ENCODE measurements at regions not wholly inside any gene's neighbourhood (a gene's known extent, or its start where the extent isn't known, plus 50 kb on each side); places are given as distances from the start of the nearest gene placed in this dataset.

- Histone ChIP-seq H3K9ac (ENCODE audit: insufficient read length, low read depth) (no peak overlapping the region), H3K4me3 (ENCODE audit: insufficient read length, low read depth) (no peak overlapping the region), H3K4me1 (ENCODE audit: insufficient read depth, insufficient read length) (no peaks in the 10 kb centered on the region), H3K36me3 (ENCODE audit: insufficient read depth, insufficient read length, low read length) (no peaks in the 10 kb centered on the region), H3K9me3 (ENCODE audit: insufficient read depth, low read length) (no peaks in the 10 kb centered on the region), H3K27me3 (ENCODE audit: insufficient read depth, insufficient read length) (no peaks in the 10 kb centered on the region)
- DNase-seq (ENCODE audit: low read depth, low spot score), result no peak
- TF ChIP-seq ZNF274 (IDR thresholded peaks at IDR 0.05; ENCODE audit: low read depth, low read length), result no peak
- TF ChIP-seq SUZ12 (IDR thresholded peaks at IDR 0.05; ENCODE audit: extremely low read depth, insufficient read depth, insufficient read length), result no peak
- TF ChIP-seq YY1 (IDR thresholded peaks at IDR 0.05; ENCODE audit: insufficient read depth, insufficient read length), result no peak
Measured at GRCh38 chr7:57348646-57349269, 101.2 kb upstream of the ZNF716 start.

GRCh38 chr7:57354195-57354594 is 95.8 kb upstream of the ZNF716 start:
- no peak for DNase-seq (ENCODE audit: low read depth, low spot score)
- Histone ChIP-seq H3K9me3 (ENCODE audit: insufficient read depth, low read length) (no peaks in the 10 kb centered on the region), H3K9ac (ENCODE audit: insufficient read length, low read depth) (no peak overlapping the region), H3K27me3 (ENCODE audit: insufficient read depth, insufficient read length) (peaks cover 6% of the 10 kb centered on the region), H3K4me3 (ENCODE audit: insufficient read length, low read depth) (no peak overlapping the region), H3K4me1 (ENCODE audit: insufficient read depth, insufficient read length) (no peaks in the 10 kb centered on the region), H3K36me3 (ENCODE audit: insufficient read depth, insufficient read length, low read length) (no peaks in the 10 kb centered on the region)
- no peak for TF ChIP-seq YY1 (IDR thresholded peaks at IDR 0.05; ENCODE audit: insufficient read depth, insufficient read length)
- no peak for TF ChIP-seq SUZ12 (IDR thresholded peaks at IDR 0.05; ENCODE audit: extremely low read depth, insufficient read depth, insufficient read length)
- TF ChIP-seq ZNF274 (IDR thresholded peaks at IDR 0.05; ENCODE audit: low read depth, low read length), result no peak

DNA sequence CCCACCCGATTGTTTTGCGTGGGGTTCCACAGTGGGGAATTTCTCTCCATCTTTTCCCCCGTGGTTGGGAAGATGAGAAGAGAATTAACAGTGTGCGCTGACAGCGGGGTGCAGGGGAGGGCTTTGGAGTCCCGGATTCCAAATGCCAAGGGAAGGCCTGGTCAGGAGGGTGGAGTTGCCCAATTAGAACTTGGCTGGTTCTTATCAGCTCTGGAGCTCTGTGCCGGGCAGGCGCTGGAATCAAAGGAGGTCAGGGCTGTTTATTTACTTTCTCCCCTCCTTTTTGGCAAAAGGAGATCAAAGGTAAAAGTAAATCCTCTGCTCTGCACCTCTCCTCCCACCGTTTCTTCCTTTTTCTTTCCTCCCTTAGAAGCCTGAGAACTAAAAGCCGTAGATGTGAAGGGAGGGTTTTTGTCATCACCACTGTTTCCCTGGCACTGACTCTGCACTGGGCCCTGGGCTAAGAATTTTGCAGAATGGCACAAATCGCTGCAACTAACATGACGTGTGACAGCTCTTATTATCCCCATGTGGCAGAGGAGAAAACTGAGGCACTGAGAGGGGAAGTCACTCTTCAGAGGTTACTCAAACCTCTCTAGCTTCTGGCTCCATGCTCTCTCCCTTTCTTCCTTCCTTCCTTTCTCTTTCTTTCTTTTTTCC is 95.2 kb upstream of the ZNF716 start:
- TF ChIP-seq YY1 (IDR thresholded peaks at IDR 0.05; ENCODE audit: insufficient read depth, insufficient read length) (no peak), ZNF274 (IDR thresholded peaks at IDR 0.05; ENCODE audit: low read depth, low read length) (no peak), SUZ12 (IDR thresholded peaks at IDR 0.05; ENCODE audit: extremely low read depth, insufficient read depth, insufficient read length) (no peak)

DNA sequence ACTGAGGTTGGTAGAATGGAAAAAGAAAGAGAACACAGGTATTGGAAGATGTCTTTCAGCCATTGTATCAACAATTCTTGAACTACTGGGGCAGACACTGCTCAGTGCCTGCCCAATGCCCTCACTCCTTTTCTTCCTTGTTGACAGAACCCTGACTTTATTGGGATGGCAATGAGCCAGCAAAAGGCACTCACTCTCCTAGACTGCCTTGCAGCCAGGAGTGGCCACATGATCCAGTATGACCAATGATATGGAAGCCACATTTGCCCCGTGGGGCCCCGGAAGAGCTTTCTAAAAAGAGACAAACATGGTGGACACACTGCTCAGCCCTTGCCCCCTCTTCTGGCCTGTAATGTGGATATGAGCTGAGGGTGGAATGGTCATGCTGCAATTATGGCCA is 88.6 kb upstream of the ZNF716 start:
- Histone ChIP-seq H3K4me3 (ENCODE audit: insufficient read length, low read depth) (no peak overlapping the region), H3K4me1 (ENCODE audit: insufficient read depth, insufficient read length) (no peaks in the 10 kb centered on the region), H3K9ac (ENCODE audit: insufficient read length, low read depth) (no peak overlapping the region), H3K36me3 (ENCODE audit: insufficient read depth, insufficient read length, low read length) (no peaks in the 10 kb centered on the region), H3K27me3 (ENCODE audit: insufficient read depth, insufficient read length) (no peaks in the 10 kb centered on the region), H3K9me3 (ENCODE audit: insufficient read depth, low read length) (no peaks in the 10 kb centered on the region)
- TF ChIP-seq ZNF274 (IDR thresholded peaks at IDR 0.05; ENCODE audit: low read depth, low read length) (no peak), YY1 (IDR thresholded peaks at IDR 0.05; ENCODE audit: insufficient read depth, insufficient read length) (no peak), SUZ12 (IDR thresholded peaks at IDR 0.05; ENCODE audit: extremely low read depth, insufficient read depth, insufficient read length) (no peak)
- no peak for DNase-seq (ENCODE audit: low read depth, low spot score)

More for the DNA sequence above, 95.2 kb upstream of the ZNF716 start:
- H3K4me3 ChIP-seq (ENCODE audit: insufficient read length, low read depth), result no peak overlapping the region
- no peaks in the 10 kb centered on the region for H3K36me3 ChIP-seq (ENCODE audit: insufficient read depth, insufficient read length, low read length)
- H3K9me3 ChIP-seq (ENCODE audit: insufficient read depth, low read length), result no peaks in the 10 kb centered on the region
- DNase-seq (ENCODE audit: low read depth, low spot score), result no peak
- H3K27me3 ChIP-seq (ENCODE audit: insufficient read depth, insufficient read length), result peaks cover 6% of the 10 kb centered on the region
- no peaks in the 10 kb centered on the region for H3K4me1 ChIP-seq (ENCODE audit: insufficient read depth, insufficient read length)
- H3K9ac ChIP-seq (ENCODE audit: insufficient read length, low read depth), result no peak overlapping the region

DNA sequence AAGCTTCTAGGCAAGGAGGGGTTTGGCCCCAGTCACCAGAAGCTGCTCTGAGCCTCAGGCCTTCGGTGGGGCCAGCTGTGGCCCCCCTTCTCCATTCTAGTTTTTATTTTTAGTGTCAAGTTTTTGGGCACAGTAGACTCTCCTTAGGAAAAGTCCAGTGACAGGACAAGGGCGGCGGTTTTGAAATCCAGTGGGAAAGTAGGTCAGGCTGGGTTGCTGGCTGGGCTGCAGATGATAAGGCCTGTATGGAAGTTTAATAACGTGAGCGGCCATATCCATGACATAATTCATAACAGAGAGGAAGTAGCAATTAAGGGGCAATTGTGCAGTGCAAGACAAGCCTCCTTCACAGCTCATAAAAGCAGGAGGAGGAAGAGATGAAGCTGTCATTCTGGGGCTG is 87.1 kb upstream of the ZNF716 start:
- DNase-seq (ENCODE audit: low read depth, low spot score), result no peak
- H3K27me3 ChIP-seq (ENCODE audit: insufficient read depth, insufficient read length), result no peaks in the 10 kb centered on the region
- no peak overlapping the region for H3K4me3 ChIP-seq (ENCODE audit: insufficient read length, low read depth)
- H3K9ac ChIP-seq (ENCODE audit: insufficient read length, low read depth), result no peak overlapping the region
- H3K4me1 ChIP-seq (ENCODE audit: insufficient read depth, insufficient read length), result no peaks in the 10 kb centered on the region
- H3K9me3 ChIP-seq (ENCODE audit: insufficient read depth, low read length), result no peaks in the 10 kb centered on the region
- H3K36me3 ChIP-seq (ENCODE audit: insufficient read depth, insufficient read length, low read length), result no peaks in the 10 kb centered on the region
- TF ChIP-seq YY1 (IDR thresholded peaks at IDR 0.05; ENCODE audit: insufficient read depth, insufficient read length), result no peak
- TF ChIP-seq SUZ12 (IDR thresholded peaks at IDR 0.05; ENCODE audit: extremely low read depth, insufficient read depth, insufficient read length), result no peak
- no peak for TF ChIP-seq ZNF274 (IDR thresholded peaks at IDR 0.05; ENCODE audit: low read depth, low read length)

DNA sequence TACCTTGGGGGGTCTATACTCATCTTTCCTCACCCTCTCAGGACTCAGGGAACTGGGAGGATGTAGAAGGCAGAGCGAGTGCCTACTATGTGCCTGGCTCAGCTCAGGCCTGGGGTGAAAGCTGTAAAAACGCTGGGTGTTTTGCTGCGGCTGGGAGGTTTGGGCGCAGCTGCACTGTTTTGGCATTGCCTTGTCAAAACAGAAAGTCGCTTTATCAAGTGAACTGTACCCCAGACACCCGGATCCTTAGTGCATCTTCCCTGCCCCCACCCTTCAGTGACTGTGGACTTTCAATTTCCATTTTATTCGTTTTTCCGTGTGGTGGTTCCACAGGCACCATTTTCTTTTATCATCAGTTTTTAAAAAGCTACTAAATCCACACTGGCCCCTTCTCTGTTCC is 86.7 kb upstream of the ZNF716 start:
- Histone ChIP-seq H3K9ac (ENCODE audit: insufficient read length, low read depth) (no peak overlapping the region), H3K27me3 (ENCODE audit: insufficient read depth, insufficient read length) (no peaks in the 10 kb centered on the region), H3K4me3 (ENCODE audit: insufficient read length, low read depth) (no peak overlapping the region), H3K9me3 (ENCODE audit: insufficient read depth, low read length) (no peaks in the 10 kb centered on the region), H3K36me3 (ENCODE audit: insufficient read depth, insufficient read length, low read length) (no peaks in the 10 kb centered on the region), H3K4me1 (ENCODE audit: insufficient read depth, insufficient read length) (no peaks in the 10 kb centered on the region)
- DNase-seq (ENCODE audit: low read depth, low spot score), result no peak
- no peak for TF ChIP-seq SUZ12 (IDR thresholded peaks at IDR 0.05; ENCODE audit: extremely low read depth, insufficient read depth, insufficient read length)
- no peak for TF ChIP-seq ZNF274 (IDR thresholded peaks at IDR 0.05; ENCODE audit: low read depth, low read length)
- TF ChIP-seq YY1 (IDR thresholded peaks at IDR 0.05; ENCODE audit: insufficient read depth, insufficient read length), result no peak

DNA sequence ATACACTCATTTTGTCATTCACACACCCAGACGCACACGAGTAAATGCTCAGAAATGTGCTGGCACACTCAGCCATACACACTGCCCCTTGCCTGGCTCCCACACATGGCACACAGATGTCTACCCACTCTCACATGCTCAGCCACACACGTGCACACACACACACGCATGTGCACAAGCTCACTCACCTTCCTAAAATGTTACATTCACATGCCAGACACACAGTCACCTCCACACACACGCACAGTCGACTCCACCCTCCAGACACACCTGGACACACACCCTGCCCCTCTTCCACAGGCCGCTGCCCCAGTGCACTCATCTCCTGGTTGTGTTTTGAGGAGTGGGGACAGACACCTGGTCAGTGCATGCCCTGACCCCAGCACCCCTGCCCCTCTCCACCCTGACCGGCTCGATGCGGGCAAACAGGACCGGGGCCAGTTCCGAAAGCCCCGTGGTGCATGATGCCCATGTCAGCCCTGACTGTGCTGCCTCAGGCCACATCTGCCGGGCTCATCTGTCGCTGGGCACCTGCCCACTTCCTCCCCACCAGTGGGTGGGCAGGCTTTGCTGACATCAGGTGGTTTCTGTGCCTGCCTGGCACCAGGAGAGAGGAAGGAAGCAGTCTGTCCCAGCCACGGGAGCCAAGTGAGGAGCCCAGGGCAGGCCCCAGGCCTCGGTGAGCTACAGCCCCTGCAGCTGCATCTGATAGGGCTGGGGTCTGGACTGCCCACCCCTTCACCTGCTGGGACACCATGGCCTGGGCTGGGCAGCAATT is 84.9 kb upstream of the ZNF716 start:
- H3K4me3 ChIP-seq (ENCODE audit: insufficient read length, low read depth), result no peak overlapping the region
- no peak for DNase-seq (ENCODE audit: low read depth, low spot score)
- H3K27me3 ChIP-seq (ENCODE audit: insufficient read depth, insufficient read length), result peaks cover 4% of the 10 kb centered on the region
- no peaks in the 10 kb centered on the region for H3K4me1 ChIP-seq (ENCODE audit: insufficient read depth, insufficient read length)
- no peak overlapping the region for H3K9ac ChIP-seq (ENCODE audit: insufficient read length, low read depth)
- no peaks in the 10 kb centered on the region for H3K9me3 ChIP-seq (ENCODE audit: insufficient read depth, low read length)
- TF ChIP-seq YY1 (IDR thresholded peaks at IDR 0.05; ENCODE audit: insufficient read depth, insufficient read length), result no peak
- TF ChIP-seq ZNF274 (IDR thresholded peaks at IDR 0.05; ENCODE audit: low read depth, low read length), result no peak
- TF ChIP-seq SUZ12 (IDR thresholded peaks at IDR 0.05; ENCODE audit: extremely low read depth, insufficient read depth, insufficient read length), result no peak
- H3K36me3 ChIP-seq (ENCODE audit: insufficient read depth, insufficient read length, low read length), result no peaks in the 10 kb centered on the region

Data from NT2/D1 (cell line).